Heart left ventricle (tissue), 16 donors: ENCODE measurements at regions not wholly inside any gene's neighbourhood (a gene's known extent, or its start where the extent isn't known, plus 50 kb on each side); places are given as distances from the start of the nearest gene placed in this dataset.

Experiments used
- ATAC-seq, 4 donors: fragments of 200-7000 bp; cut with Tn5 transposase; one replicate each; pipeline ENCODE4 v1.9.1; 2020 to 2022; ENCODE audit warnings: moderate library complexity in 4 of 4, mild to moderate bottlenecking in 3 of 4, moderate number of reproducible peaks in 1 of 4
- DNase-seq, 5 donors: peaks; one replicate each; pipeline ENCODE4 v3.0.0-alpha.2; 2020
- H3K27ac ChIP-seq, 12 donors: fragments of 200-600 bp; sonication (generic) in 4 of 12; one replicate each; pipeline versions ENCODE4 v1.5.0 to v1.8.0; 2016 to 2022; ENCODE audit warnings: mild to moderate bottlenecking in 2 of 12
- H3K27me3 ChIP-seq, 9 donors: fragments of 200-600 bp; sonication (generic) in 2 of 9; one replicate each; pipeline versions ENCODE4 v1.5.1 to v1.8.0; 2016 to 2022; ENCODE audit warnings: mild to moderate bottlenecking in 3 of 9
- H3K36me3 ChIP-seq, 9 donors: fragments of 200-600 bp; sonication (generic) in 2 of 9; one replicate each; pipeline versions ENCODE4 v1.5.0 to v1.8.0; 2018 to 2022; ENCODE audit warnings: mild to moderate bottlenecking in 2 of 9
- H3K4me1 ChIP-seq, 12 donors: fragments of 200-600 bp; sonication (generic) in 4 of 12; one replicate each; pipeline versions ENCODE4 v1.5.0 to v1.8.0; 2016 to 2022; ENCODE audit warnings: mild to moderate bottlenecking in 3 of 12
- H3K4me3 ChIP-seq, 12 donors: fragments of 200-600 bp; sonication (generic) in 4 of 12; one replicate each; pipeline versions ENCODE4 v1.5.0 to v1.8.0; 2017 to 2022; ENCODE audit warnings: mild to moderate bottlenecking in 9 of 12, moderate library complexity in 4 of 12
- H3K9me3 ChIP-seq, 12 donors: fragments of 200-600 bp; sonication (generic) in 4 of 12; one replicate each; pipeline versions ENCODE4 v1.5.0 to v1.8.0; 2016 to 2022; ENCODE audit warnings: mild to moderate bottlenecking in 1 of 12
- CTCF ChIP-seq, 12 donors: fragments of 200-600 bp; sonication (generic) in 4 of 12; IDR thresholded peaks; one replicate each; pipeline versions ENCODE4 v1.5.0 to v1.8.0; 2018 to 2022; ENCODE audit warnings: antibody characterized with exemption in 12 of 12, mild to moderate bottlenecking in 5 of 12
- POLR2A ChIP-seq, 2 donors: fragments of 450-650 bp; IDR thresholded peaks; one replicate each; pipeline ENCODE4 v1.6.1; 2017; ENCODE audit warnings: antibody characterized with exemption in 2 of 2, mild to moderate bottlenecking in 2 of 2, moderate library complexity in 2 of 2
- WGBS, 4 donors: extraction: QIAGEN DNeasy Blood & Tissue Kit in 2 of 4; methylation state at CpG; one replicate each; pipeline versions ENCODE4 v1.1.5 to v1.1.7; 2013 to 2018; 5-methylcytosine and 5-hydroxymethylcytosine counted together
- intact Hi-C, 10 donors: fragments of 100-400 bp; cut with DNase I; formaldehyde crosslinking; loops; one replicate each; pipeline versions ENCODE4 v1.11.1 to v1.14.2; 2022
- donor health status: ischemic (EF 13 %, LVEDD 7.1; RV severe dilation, severe dysfunction).
- donor health status: healthy with polysubstance abuse.
- donor health status: DM: no; HTN: yes; CAD: no.
- donor health status: DM: no; HTN: no; CAD: no.
- donor health status: ischemic (EF 25% LVEDD 6.9; RV normal size, moderate dysfunction).
- donor health status: ischemic (EF 25% LVEDD 5.7; RV mildly dilated, moderate dysfunction).
- donor health status: healthy.
- donor health status: DM: yes; HTN: yes; CAD: no.
- donor health status: ischemic (EF 35%, LVEDD 5.7; RV mildly dilated, moderate dysfunction).
- donor health status: nonischemic (EF 11% LVEDD 7.7; RV severe dilation, severe dysfunction).
- donor health status: DM: yes; HTN: yes; CAD: no.
- donor health status: PGD.
- donor health status: ischemic (EF 29% LVEDD 5.4; RV normal size, mild dysfunction).
- donor health status: nonischemic (EF 23%, LVEDD 6.1; RV moderate dilation, normal function).

- DNase-seq (no peak), ATAC-seq (no peak)
- intact Hi-C loops, result no loop called here
- TF ChIP-seq POLR2A (IDR thresholded peaks at IDR 0.05) (no peak), CTCF (IDR thresholded peaks at IDR 0.05) (no peak)
- WGBS, 4 donors, result 45 to 97% (median 72%) methylated on average over 1 of the region's 1 CpG
- Histone ChIP-seq H3K36me3 (no peaks in the 10 kb centered on the region), H3K27ac (no peak overlapping the region), H3K9me3 (no peaks in the 10 kb centered on the region), H3K4me1 (peaks cover 0 to 7% (median 0%) of the 10 kb centered on the region in 12 donors), H3K27me3 (peaks cover 0 to 4% (median 0%) of the 10 kb centered on the region in 9 donors), H3K4me3 (no peak overlapping the region)
These were observed 294.9 kb upstream of the GADL1 start for GRCh38 chr3:31189330-31189729.

GRCh38 chr3:31189971-31190370 is 295.5 kb upstream of the GADL1 start:
- no peak overlapping the region for H3K4me3 ChIP-seq
- TF ChIP-seq CTCF (IDR thresholded peaks at IDR 0.05) (no peak), POLR2A (IDR thresholded peaks at IDR 0.05) (no peak)
- H3K27me3 ChIP-seq, result peaks cover 0 to 4% (median 0%) of the 10 kb centered on the region in 9 donors
- peaks cover 0 to 7% (median 0%) of the 10 kb centered on the region in 12 donors for H3K4me1 ChIP-seq
- no peak for ATAC-seq
- DNase-seq, result no peak
- intact Hi-C loops, result no loop called here
- H3K36me3 ChIP-seq, result no peaks in the 10 kb centered on the region
- H3K9me3 ChIP-seq, result no peaks in the 10 kb centered on the region
- no peak overlapping the region for H3K27ac ChIP-seq

GRCh38 chr3:31191354-31191753 is 296.9 kb upstream of the GADL1 start:
- no peaks in the 10 kb centered on the region for H3K9me3 ChIP-seq

GRCh38 chr3:31193429-31193828 is 299.0 kb upstream of the GADL1 start:
- no peaks in the 10 kb centered on the region for H3K36me3 ChIP-seq
- intact Hi-C loops, result no loop called here
- no peak overlapping the region for H3K27ac ChIP-seq
- H3K4me3 ChIP-seq, result no peak overlapping the region
- DNase-seq (no peak), ATAC-seq (no peak)
- WGBS, 4 donors, result 83 to 86% (median 85%) methylated on average over 2 of the region's 2 CpGs
- H3K9me3 ChIP-seq, result no peaks in the 10 kb centered on the region
- H3K27me3 ChIP-seq, result no peaks in the 10 kb centered on the region
- peaks cover 0 to 10% (median 0%) of the 10 kb centered on the region in 12 donors for H3K4me1 ChIP-seq
- no peak for TF ChIP-seq POLR2A (IDR thresholded peaks at IDR 0.05)

More at GRCh38 chr3:31191354-31191753, 296.9 kb upstream of the GADL1 start:
- 70 to 79% (median 73%) methylated on average over 6 of the region's 6 CpGs for WGBS, 4 donors
- Histone ChIP-seq H3K27ac (no peak overlapping the region), H3K4me3 (no peak overlapping the region), H3K4me1 (peaks cover 0 to 4% (median 0%) of the 10 kb centered on the region in 12 donors), H3K36me3 (no peaks in the 10 kb centered on the region), H3K27me3 (peaks cover 0 to 4% (median 0%) of the 10 kb centered on the region in 9 donors)
- TF ChIP-seq POLR2A (IDR thresholded peaks at IDR 0.05) (no peak), CTCF (IDR thresholded peaks at IDR 0.05) (no peak)
- intact Hi-C loops, result no loop called here
- ATAC-seq (no peak), DNase-seq (no peak)

- no peak for ATAC-seq
- Histone ChIP-seq H3K36me3 (no peaks in the 10 kb centered on the region), H3K4me3 (no peak overlapping the region), H3K27ac (no peak overlapping the region), H3K27me3 (no peaks in the 10 kb centered on the region), H3K4me1 (peaks cover 0 to 10% (median 0%) of the 10 kb centered on the region in 12 donors), H3K9me3 (no peaks in the 10 kb centered on the region)
- intact Hi-C loops, result no loop called here
- no peak for TF ChIP-seq POLR2A (IDR thresholded peaks at IDR 0.05)
- TF ChIP-seq CTCF (IDR thresholded peaks at IDR 0.05), result no peak
- 91 to 100% (median 99%) methylated on average over 1 of the region's 1 CpG for WGBS, 4 donors
- DNase-seq, result no peak
These were observed 299.4 kb upstream of the GADL1 start for GRCh38 chr3:31193871-31194270.
